Neural progenitor cell (in vitro differentiated cells): ENCODE measurements at regions not wholly inside any gene's neighbourhood (a gene's known extent, or its start where the extent isn't known, plus 50 kb on each side); places are given as distances from the start of the nearest gene placed in this dataset.

Source experiments
- EZH2 ChIP-seq: fragments of 200-600 bp; sonication (generic); IDR thresholded peaks from 2 replicates; pipeline ENCODE4 v1.6.1; 2017; ENCODE audit warnings: antibody characterized with exemption, mild to moderate bottlenecking, moderate library complexity
- TF ChIP-seq, protein P1 (sequence below): fragments of 200-600 bp; sonication (generic); IDR thresholded peaks from 2 replicates; pipeline ENCODE4 v1.5.1; 2017; ENCODE audit warnings: antibody characterized with exemption, mild to moderate bottlenecking

DNA sequence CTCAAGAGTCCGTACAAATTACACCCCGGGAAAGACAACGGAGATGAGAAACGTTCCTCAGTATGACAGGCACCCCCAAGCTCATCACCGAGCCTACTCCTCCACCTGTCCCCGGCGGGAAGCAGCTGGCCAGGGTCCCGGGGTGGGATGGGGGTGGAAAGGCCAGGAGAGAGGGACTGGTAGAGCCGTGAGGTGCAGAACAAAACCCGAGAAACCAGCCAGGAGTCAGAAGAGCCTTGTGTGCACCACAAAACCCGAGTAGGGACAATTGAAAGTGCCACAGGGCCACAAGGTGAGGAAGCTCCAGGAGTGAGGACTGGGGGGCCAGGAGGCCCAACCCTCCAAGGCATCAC, 75.5 kb upstream of the SALL3 start:
- TF ChIP-seq, protein P1, sequence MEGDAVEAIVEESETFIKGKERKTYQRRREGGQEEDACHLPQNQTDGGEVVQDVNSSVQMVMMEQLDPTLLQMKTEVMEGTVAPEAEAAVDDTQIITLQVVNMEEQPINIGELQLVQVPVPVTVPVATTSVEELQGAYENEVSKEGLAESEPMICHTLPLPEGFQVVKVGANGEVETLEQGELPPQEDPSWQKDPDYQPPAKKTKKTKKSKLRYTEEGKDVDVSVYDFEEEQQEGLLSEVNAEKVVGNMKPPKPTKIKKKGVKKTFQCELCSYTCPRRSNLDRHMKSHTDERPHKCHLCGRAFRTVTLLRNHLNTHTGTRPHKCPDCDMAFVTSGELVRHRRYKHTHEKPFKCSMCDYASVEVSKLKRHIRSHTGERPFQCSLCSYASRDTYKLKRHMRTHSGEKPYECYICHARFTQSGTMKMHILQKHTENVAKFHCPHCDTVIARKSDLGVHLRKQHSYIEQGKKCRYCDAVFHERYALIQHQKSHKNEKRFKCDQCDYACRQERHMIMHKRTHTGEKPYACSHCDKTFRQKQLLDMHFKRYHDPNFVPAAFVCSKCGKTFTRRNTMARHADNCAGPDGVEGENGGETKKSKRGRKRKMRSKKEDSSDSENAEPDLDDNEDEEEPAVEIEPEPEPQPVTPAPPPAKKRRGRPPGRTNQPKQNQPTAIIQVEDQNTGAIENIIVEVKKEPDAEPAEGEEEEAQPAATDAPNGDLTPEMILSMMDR, result no peak
- no peak for TF ChIP-seq EZH2
